Thyroid gland (tissue), 4 donors: ENCODE measurements at regions not wholly inside any gene's neighbourhood (a gene's known extent, or its start where the extent isn't known, plus 50 kb on each side); places are given as distances from the start of the nearest gene placed in this dataset.

Experiments
- POLR2A ChIP-seq, 2 donors: fragments of 450-650 bp; IDR thresholded peaks; one replicate each; pipeline ENCODE4 v1.6.1; 2017; ENCODE audit warnings: antibody characterized with exemption in 2 of 2, mild to moderate bottlenecking in 2 of 2, moderate library complexity in 1 of 2
- TF ChIP-seq, protein P1 (sequence below), 6 experiments: fragments of 200-600 bp in 3 of 6; fragments of 450-650 bp in 3 of 6; sonication (generic) in 3 of 6; IDR thresholded peaks; one replicate each; pipeline ENCODE4 v1.5.1; 2016 to 2019; ENCODE audit warnings: antibody characterized with exemption in 6 of 6, mild to moderate bottlenecking in 2 of 6, inconsistent platforms in 1 of 6, moderate library complexity in 1 of 6

DNA sequence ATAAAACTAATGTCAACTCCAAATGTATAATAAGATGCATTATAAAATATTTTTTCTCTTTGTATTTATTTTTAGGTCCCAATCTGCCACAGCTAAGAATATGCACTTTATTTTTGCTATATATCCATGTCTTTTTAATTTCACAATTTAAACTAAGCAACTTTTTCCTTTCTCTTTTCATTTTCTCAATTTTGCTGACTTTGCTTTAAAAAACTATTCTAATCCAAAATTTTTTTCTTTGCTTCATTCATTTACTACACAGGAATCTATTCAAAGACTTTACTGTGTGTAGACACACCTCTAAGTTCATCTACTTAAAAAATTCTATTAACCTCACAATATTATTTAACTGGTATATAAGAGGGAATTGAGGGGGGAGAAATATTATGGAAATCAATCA lies 201.9 kb downstream of the ADGRA3 start:
- TF ChIP-seq, protein P1, sequence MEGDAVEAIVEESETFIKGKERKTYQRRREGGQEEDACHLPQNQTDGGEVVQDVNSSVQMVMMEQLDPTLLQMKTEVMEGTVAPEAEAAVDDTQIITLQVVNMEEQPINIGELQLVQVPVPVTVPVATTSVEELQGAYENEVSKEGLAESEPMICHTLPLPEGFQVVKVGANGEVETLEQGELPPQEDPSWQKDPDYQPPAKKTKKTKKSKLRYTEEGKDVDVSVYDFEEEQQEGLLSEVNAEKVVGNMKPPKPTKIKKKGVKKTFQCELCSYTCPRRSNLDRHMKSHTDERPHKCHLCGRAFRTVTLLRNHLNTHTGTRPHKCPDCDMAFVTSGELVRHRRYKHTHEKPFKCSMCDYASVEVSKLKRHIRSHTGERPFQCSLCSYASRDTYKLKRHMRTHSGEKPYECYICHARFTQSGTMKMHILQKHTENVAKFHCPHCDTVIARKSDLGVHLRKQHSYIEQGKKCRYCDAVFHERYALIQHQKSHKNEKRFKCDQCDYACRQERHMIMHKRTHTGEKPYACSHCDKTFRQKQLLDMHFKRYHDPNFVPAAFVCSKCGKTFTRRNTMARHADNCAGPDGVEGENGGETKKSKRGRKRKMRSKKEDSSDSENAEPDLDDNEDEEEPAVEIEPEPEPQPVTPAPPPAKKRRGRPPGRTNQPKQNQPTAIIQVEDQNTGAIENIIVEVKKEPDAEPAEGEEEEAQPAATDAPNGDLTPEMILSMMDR (IDR thresholded peaks at IDR 0.05) = no peak
- no peak for TF ChIP-seq POLR2A (IDR thresholded peaks at IDR 0.05)
